Lower lobe of right lung (tissue), 2 donors: ENCODE measurements at regions not wholly inside any gene's neighbourhood (a gene's known extent, or its start where the extent isn't known, plus 50 kb on each side); places are given as distances from the start of the nearest gene placed in this dataset.
"Not testable (repeated sequence)": the region's sequence is repeated elsewhere in the genome, so short reads cannot be mapped to it uniquely, and the experiment has no call there.

Experiments used
- ATAC-seq, 2 donors: fragments of 200-7000 bp; cut with Tn5 transposase; one replicate each; pipeline ENCODE4 v1.9.1; 2020 to 2022; ENCODE audit warnings: mild to moderate bottlenecking in 2 of 2, moderate library complexity in 2 of 2
- DNase-seq: peaks from one replicate; pipeline ENCODE4 v3.0.0-alpha.2; 2020
- H3K27ac ChIP-seq: fragments of 200-600 bp; one replicate; pipeline ENCODE4 v1.8.0; 2022
- H3K27me3 ChIP-seq: fragments of 200-600 bp; one replicate; pipeline ENCODE4 v1.8.0; 2022; ENCODE audit warnings: low read depth
- H3K36me3 ChIP-seq: fragments of 200-600 bp; one replicate; pipeline ENCODE4 v1.8.0; 2022; ENCODE audit warnings: mild to moderate bottlenecking
- H3K4me1 ChIP-seq: fragments of 200-600 bp; one replicate; pipeline ENCODE4 v1.8.0; 2022
- H3K4me3 ChIP-seq: fragments of 200-600 bp; one replicate; pipeline ENCODE4 v1.8.0; 2022; ENCODE audit warnings: mild to moderate bottlenecking
- H3K9me3 ChIP-seq: fragments of 200-600 bp; one replicate; pipeline ENCODE4 v1.8.0; 2022
- CTCF ChIP-seq: fragments of 200-600 bp; IDR thresholded peaks from one replicate; pipeline ENCODE4 v1.8.0; 2022; ENCODE audit warnings: antibody characterized with exemption, mild to moderate bottlenecking
- intact Hi-C: fragments of 100-400 bp; cut with DNase I; formaldehyde crosslinking; loops from one replicate; pipeline ENCODE4 v1.11.0; 2022
- donor health status: DM: no; HTN: yes; CAD: no; lungs with severe emphysema.

GRCh38 chr2:131827481-131828163, 299.9 kb downstream of the CCDC74A start:
- Histone ChIP-seq H3K9me3 (no peaks in the 10 kb centered on the region), H3K36me3 (no peaks in the 10 kb centered on the region), H3K4me3 (no peak overlapping the region), H3K27me3 (peaks cover 4% of the 10 kb centered on the region), H3K4me1 (no peaks in the 10 kb centered on the region), H3K27ac (no peak overlapping the region)
- DNase-seq (no peak), ATAC-seq (no peak)
- no peak for TF ChIP-seq CTCF
- intact Hi-C loops = no loop called here

- Histone ChIP-seq H3K36me3 (no peaks in the 10 kb centered on the region), H3K4me1 (no peaks in the 10 kb centered on the region), H3K4me3 (no peak overlapping the region), H3K27me3 (peaks cover 4% of the 10 kb centered on the region), H3K9me3 (no peaks in the 10 kb centered on the region), H3K27ac (no peak overlapping the region)
- intact Hi-C loops = no loop called here
- no peak for ATAC-seq
- DNase-seq = no peak
- no peak for TF ChIP-seq CTCF
These were observed 300.5 kb downstream of the CCDC74A start for GRCh38 chr2:131828164-131828561.

GRCh38 chr2:131828633-131829455, 301.2 kb downstream of the CCDC74A start:
- H3K4me3 ChIP-seq, ATAC-seq, H3K27me3 ChIP-seq, H3K36me3 ChIP-seq, H3K9me3 ChIP-seq, H3K27ac ChIP-seq, H3K4me1 ChIP-seq, DNase-seq, intact Hi-C loops: not testable (repeated sequence)

- H3K27me3 ChIP-seq, H3K4me3 ChIP-seq, ATAC-seq, DNase-seq, H3K36me3 ChIP-seq, H3K4me1 ChIP-seq, intact Hi-C loops, H3K27ac ChIP-seq, H3K9me3 ChIP-seq: not testable (repeated sequence)
These were observed 302.0 kb downstream of the CCDC74A start for GRCh38 chr2:131829456-131830241.

- H3K36me3 ChIP-seq, H3K9me3 ChIP-seq, H3K4me1 ChIP-seq, H3K4me3 ChIP-seq, ATAC-seq, intact Hi-C loops, DNase-seq, H3K27ac ChIP-seq, H3K27me3 ChIP-seq: not testable (repeated sequence)
These were observed 302.7 kb downstream of the CCDC74A start for GRCh38 chr2:131830242-131830945.

GRCh38 chr2:131830946-131831310, 303.2 kb downstream of the CCDC74A start:
- H3K4me1 ChIP-seq, H3K9me3 ChIP-seq, H3K36me3 ChIP-seq, DNase-seq, H3K27ac ChIP-seq, intact Hi-C loops, H3K4me3 ChIP-seq, ATAC-seq, H3K27me3 ChIP-seq: not testable (repeated sequence)

GRCh38 chr2:131831450-131832208, 303.9 kb downstream of the CCDC74A start:
- intact Hi-C loops, H3K9me3 ChIP-seq, H3K4me1 ChIP-seq, H3K27me3 ChIP-seq, ATAC-seq, DNase-seq, H3K36me3 ChIP-seq, H3K4me3 ChIP-seq, H3K27ac ChIP-seq: not testable (repeated sequence)

GRCh38 chr2:131832209-131832780, 304.6 kb downstream of the CCDC74A start:
- H3K27me3 ChIP-seq, intact Hi-C loops, H3K36me3 ChIP-seq, H3K27ac ChIP-seq, ATAC-seq, H3K4me1 ChIP-seq, H3K4me3 ChIP-seq, DNase-seq, H3K9me3 ChIP-seq: not testable (repeated sequence)

- H3K36me3 ChIP-seq, DNase-seq, H3K9me3 ChIP-seq, H3K27ac ChIP-seq, intact Hi-C loops, ATAC-seq, H3K27me3 ChIP-seq, H3K4me3 ChIP-seq, H3K4me1 ChIP-seq: not testable (repeated sequence)
These were observed 305.2 kb downstream of the CCDC74A start for GRCh38 chr2:131832917-131833316.
